ENCODE measurements at regions not wholly inside any gene's neighbourhood (a gene's known extent, or its start where the extent isn't known, plus 50 kb on each side); places are given as distances from the start of the nearest gene placed in this dataset.

DNA sequence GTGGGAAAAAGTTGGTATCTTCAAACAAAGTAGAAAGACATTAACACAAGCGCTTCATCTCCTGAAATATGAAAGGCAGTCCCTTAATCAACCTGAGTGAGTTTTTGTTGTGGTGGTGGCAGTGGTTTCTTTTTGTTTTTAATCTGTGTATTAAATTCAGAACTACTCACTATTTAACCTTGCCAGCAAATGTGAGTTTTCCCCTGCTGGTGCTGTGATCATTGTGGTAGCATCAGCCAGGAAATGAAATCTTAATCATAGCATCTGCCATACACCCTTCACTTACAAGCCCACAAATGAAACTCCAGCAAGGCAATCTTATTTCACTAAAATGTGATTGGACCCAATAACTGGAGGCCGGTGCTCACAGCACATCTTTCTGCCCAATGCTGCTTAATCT, 229.7 kb downstream of the SHOX2 start:
- TF ChIP-seq, protein P1, sequence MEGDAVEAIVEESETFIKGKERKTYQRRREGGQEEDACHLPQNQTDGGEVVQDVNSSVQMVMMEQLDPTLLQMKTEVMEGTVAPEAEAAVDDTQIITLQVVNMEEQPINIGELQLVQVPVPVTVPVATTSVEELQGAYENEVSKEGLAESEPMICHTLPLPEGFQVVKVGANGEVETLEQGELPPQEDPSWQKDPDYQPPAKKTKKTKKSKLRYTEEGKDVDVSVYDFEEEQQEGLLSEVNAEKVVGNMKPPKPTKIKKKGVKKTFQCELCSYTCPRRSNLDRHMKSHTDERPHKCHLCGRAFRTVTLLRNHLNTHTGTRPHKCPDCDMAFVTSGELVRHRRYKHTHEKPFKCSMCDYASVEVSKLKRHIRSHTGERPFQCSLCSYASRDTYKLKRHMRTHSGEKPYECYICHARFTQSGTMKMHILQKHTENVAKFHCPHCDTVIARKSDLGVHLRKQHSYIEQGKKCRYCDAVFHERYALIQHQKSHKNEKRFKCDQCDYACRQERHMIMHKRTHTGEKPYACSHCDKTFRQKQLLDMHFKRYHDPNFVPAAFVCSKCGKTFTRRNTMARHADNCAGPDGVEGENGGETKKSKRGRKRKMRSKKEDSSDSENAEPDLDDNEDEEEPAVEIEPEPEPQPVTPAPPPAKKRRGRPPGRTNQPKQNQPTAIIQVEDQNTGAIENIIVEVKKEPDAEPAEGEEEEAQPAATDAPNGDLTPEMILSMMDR (IDR thresholded peaks at IDR 0.05), result no peak
- TF ChIP-seq POLR2A (IDR thresholded peaks at IDR 0.05), result no peak
